Femur (tissue), 1 donor: ENCODE measurements at regions not wholly inside any gene's neighbourhood (a gene's known extent, or its start where the extent isn't known, plus 50 kb on each side); places are given as distances from the start of the nearest gene placed in this dataset.

Experiments
- DNase-seq: peaks from one replicate; pipeline ENCODE4 v3.0.0-alpha.2; 2017

- DNase-seq = peak; percentile 81
Measured at GRCh38 chr12:130017591-130018449, 114.0 kb upstream of the TMEM132D start.

GRCh38 chr12:130018614-130019013 lies 114.8 kb upstream of the TMEM132D start:
- no peak for DNase-seq

DNA sequence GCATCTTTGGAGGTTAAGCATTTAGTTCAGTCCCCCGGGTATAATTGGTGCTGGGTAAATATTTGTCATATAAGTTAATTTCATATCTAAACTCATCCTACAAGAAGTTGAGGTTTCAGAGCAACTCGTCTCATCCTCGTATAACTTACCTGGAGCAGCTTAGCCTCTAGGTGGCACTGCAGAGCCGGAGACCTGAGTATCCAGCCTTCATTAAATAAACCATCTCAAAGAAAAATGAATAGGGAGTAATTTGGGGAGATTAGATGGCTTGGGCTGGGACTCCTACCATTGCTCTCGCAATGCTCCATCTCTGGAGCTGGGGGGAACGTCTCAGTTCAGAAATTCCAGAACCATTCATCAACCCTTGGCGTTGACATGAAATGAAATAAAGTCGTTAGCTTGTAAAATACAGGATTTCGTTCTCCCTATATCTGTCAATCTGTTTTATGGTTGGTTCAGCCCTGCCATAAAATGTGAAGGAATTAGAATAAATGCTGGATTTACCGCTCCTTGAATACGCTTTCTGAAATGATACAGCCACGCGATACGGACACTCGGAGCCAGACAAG lies 122.9 kb upstream of the TMEM132D start:
- no peak for DNase-seq

- DNase-seq = no peak
Measured at GRCh38 chr12:130027798-130028197, 124.0 kb upstream of the TMEM132D start.

GRCh38 chr12:130029151-130029550 lies 125.3 kb upstream of the TMEM132D start:
- DNase-seq = no peak

- no peak for DNase-seq
Measured at GRCh38 chr12:130031041-130031440, 127.2 kb upstream of the TMEM132D start.

GRCh38 chr12:130031571-130032189 lies 127.9 kb upstream of the TMEM132D start:
- peak; percentile 49 for DNase-seq

GRCh38 chr12:130041983-130042812 lies 120.1 kb upstream of the FZD10 start:
- DNase-seq = peak; percentile 67

DNA sequence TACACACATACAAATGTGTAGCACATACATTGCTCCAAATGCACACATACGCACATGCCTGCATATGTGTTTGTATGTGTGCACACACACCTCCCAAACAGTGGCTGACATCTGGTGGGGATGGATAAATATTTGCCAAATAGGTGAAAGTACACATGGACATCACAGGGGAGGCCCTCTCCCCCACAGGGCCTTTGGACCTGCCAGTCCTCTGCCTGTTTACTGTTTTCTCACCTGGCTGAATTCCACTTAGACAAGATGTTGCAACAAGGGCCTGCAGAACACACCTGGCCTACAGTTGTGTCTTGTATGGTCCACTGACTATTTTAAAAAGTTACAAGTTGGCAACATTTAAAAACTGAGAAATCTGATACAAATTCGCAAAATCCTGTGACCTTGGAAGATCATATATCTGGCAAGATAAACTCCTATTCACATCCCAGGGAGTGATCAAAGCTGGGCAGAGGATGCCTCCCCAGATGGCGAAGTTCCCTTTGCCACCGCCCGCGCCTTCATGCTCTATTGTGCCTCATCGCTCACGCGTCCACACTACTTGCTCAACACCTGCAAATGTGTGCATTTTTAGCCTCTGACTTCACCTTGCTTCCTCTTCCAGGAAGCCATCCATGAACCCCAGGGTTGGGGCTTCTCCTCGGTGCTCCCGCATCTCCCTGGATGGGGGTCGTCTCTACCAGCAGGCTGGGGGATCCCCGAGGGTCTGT lies 118.4 kb upstream of the FZD10 start:
- no peak for DNase-seq

DNA sequence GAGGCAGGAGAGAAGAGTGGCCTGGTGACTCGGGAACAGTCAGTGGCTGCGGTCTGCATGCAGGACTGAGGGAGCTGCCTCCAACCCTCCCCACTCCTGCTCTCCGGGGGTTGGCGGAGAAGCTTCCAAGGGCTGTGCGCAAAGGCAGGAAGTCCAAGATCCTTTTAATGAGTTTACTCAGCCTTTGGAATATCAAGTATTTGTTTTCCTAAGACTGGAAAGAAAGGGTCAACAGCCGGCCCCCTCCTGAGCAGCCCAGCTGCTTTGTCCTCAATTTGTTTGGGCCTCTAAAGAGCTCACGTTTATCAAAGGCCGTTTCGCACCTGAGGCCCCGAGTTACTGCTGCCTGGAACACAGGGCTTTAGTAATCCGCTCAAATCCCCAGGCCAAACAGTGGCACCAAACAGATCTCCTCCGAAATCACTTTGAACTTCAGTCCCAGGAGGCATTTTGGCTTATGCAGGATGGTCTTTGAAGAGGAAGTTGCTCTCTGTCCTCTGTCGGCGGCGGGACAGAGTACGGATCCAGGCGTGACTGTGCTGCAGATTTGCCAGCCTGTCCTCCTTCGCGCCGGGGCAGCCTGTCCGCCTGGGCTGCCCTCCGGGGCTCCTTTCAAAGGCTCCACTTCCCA lies 117.2 kb upstream of the FZD10 start:
- DNase-seq = no peak

GRCh38 chr12:130049666-130050065 lies 112.6 kb upstream of the FZD10 start:
- DNase-seq = no peak

DNA sequence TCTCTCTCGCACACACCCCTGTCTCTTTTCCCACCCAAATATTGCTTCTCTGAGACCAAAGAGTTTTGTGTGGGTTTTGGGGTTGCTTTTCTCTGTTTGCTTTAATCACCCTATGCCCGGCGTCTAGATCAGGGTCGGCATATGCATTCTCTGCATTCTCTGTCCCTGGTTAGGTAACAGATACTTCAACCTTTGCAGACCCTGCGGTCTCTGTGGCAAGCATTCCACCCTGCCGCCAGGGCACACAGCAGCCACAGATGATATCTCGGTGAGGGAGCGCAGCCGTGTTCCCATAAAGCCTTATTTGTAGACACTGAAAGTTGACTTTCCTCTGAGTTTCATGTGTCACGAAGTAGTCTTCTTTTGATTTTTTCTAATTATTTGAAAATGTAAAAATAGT lies 110.4 kb upstream of the FZD10 start:
- DNase-seq = no peak

DNA sequence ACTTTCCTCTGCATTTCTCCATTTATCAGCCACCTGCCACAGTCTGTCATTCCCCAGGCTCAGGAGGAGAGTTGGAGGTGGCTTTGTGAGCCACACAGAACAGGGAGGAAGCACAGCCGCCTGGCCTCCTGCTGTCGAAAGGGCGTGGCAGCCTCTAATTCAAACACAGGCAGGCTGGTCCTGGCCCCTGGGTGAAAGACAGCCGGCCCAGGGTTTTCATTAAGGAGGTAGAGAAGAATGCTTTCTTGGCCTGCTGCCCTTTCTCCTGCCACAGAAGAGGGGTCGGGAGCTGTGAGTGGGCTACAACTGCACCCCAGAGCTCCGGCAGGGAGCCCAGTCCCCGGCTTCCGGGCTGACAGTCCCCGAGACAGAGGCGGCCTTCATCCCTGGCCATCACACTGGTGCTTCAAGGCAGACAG lies 108.6 kb upstream of the FZD10 start:
- DNase-seq = peak; percentile 37

DNA sequence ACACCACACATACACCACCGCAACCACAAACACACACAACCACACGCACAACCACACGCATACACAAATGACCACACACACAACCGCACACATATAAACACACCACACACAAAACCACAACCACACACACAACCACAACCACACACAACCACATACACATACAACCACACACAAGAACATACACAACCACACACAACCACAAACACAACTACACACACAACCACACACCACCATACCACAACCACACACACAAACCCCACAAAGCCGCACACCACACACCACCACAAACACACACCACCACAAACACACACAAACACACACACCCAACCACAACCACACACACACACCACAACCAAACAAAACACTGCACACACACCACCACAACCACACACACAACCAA lies 107.5 kb upstream of the FZD10 start:
- no peak for DNase-seq

GRCh38 chr12:130058926-130059472 lies 103.3 kb upstream of the FZD10 start:
- no peak for DNase-seq

GRCh38 chr12:130063866-130064265 lies 98.4 kb upstream of the FZD10 start:
- no peak for DNase-seq

DNA sequence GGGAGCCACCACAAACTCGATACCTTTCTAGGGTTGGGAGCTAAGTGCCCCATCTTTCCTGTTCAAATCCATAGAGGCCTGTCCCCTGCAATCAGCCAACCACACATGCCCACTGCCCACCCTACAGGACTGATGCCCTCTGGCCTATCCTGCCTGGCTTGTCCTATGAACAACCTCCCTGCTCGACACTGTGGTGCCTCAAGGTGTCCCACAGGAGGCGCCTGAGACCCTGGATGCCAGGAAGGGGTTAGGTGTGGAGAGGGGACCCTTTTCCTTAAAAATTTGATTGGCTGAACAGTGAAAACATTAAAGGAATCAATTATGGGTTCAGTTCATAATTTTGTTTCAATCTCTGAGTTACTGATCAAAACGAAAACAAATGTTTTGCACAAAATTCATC lies 97.3 kb upstream of the FZD10 start:
- DNase-seq = no peak

GRCh38 chr12:130066742-130067141 lies 95.5 kb upstream of the FZD10 start:
- DNase-seq = no peak

GRCh38 chr12:130068741-130069140 lies 93.5 kb upstream of the FZD10 start:
- DNase-seq = no peak

- peak; percentile 61 for DNase-seq
Measured at GRCh38 chr12:130070126-130070611, 92.1 kb upstream of the FZD10 start.

GRCh38 chr12:130073721-130074120 lies 88.5 kb upstream of the FZD10 start:
- no peak for DNase-seq
